Lung (tissue), 11 donors: ENCODE measurements at regions not wholly inside any gene's neighbourhood (a gene's known extent, or its start where the extent isn't known, plus 50 kb on each side); places are given as distances from the start of the nearest gene placed in this dataset.

Experiments used
- ATAC-seq: fragments of 200-7000 bp; cut with Tn5 transposase; one replicate; pipeline ENCODE4 v1.9.1; 2020; ENCODE audit warnings: moderate number of reproducible peaks; ENCODE audit not compliant: insufficient read depth, low FRiP score
- DNase-seq, 3 donors: peaks; one replicate each; pipeline ENCODE4 v3.0.0-alpha.2; 2013 to 2017
- H3K27ac ChIP-seq, 2 donors: one replicate each; pipeline ENCODE4 v1.5.1; 2013; ENCODE audit warnings: mild to moderate bottlenecking in 2 of 2, moderate library complexity in 2 of 2, control low read depth in 1 of 2, inconsistent platforms in 1 of 2, low read depth in 1 of 2, low read length in 1 of 2
- H3K27me3 ChIP-seq, 3 donors: one replicate each; pipeline ENCODE4 v1.5.1; 2013; ENCODE audit warnings: low read length in 2 of 3; ENCODE audit not compliant: control insufficient read depth in 3 of 3, insufficient read depth in 3 of 3
- H3K36me3 ChIP-seq, 4 donors: one replicate each; pipeline ENCODE4 v1.5.1; 2013; ENCODE audit warnings: low read length in 4 of 4, mild to moderate bottlenecking in 1 of 4, moderate library complexity in 1 of 4; ENCODE audit not compliant: control insufficient read depth in 4 of 4, insufficient read depth in 4 of 4
- H3K4me1 ChIP-seq, 5 donors: one replicate each; pipeline ENCODE4 v1.5.1; 2013; ENCODE audit warnings: low read length in 5 of 5, mild to moderate bottlenecking in 2 of 5, moderate library complexity in 1 of 5; ENCODE audit not compliant: control insufficient read depth in 5 of 5, insufficient read depth in 5 of 5
- H3K4me3 ChIP-seq: one replicate; pipeline ENCODE4 v1.5.1; 2013; ENCODE audit warnings: mild to moderate bottlenecking, control low read depth, moderate library complexity
- H3K9ac ChIP-seq, 2 donors: one replicate each; pipeline ENCODE4 v1.5.1; 2013; ENCODE audit warnings: low read length in 2 of 2, control low read depth in 1 of 2; ENCODE audit not compliant: insufficient read depth in 1 of 2
- H3K9me3 ChIP-seq, 4 donors: one replicate each; pipeline ENCODE4 v1.5.1; 2013; ENCODE audit warnings: low read length in 3 of 4, mild to moderate bottlenecking in 1 of 4, moderate library complexity in 1 of 4; ENCODE audit not compliant: control insufficient read depth in 4 of 4, insufficient read depth in 3 of 4
- WGBS, 2 donors: extraction: QIAGEN DNeasy Blood & Tissue Kit; methylation state at CpG; one replicate each; pipeline ENCODE4 v1.1.7; 2013; 5-methylcytosine and 5-hydroxymethylcytosine counted together
- TF ChIP-seq, protein P1 (sequence below): IDR thresholded peaks from 2 replicates; pipeline ENCODE4 v1.5.1; 2012; ENCODE audit warnings: mild to moderate bottlenecking; ENCODE audit errors: control extremely low read depth, extremely low read depth
- donor health status: control.
- donor health status: control.
- donor health status: Bipolar disorder and iron deficiency.
- donor health status: healthy.
- donor health status: DM: yes; HTN: yes; CAD: no.

DNA sequence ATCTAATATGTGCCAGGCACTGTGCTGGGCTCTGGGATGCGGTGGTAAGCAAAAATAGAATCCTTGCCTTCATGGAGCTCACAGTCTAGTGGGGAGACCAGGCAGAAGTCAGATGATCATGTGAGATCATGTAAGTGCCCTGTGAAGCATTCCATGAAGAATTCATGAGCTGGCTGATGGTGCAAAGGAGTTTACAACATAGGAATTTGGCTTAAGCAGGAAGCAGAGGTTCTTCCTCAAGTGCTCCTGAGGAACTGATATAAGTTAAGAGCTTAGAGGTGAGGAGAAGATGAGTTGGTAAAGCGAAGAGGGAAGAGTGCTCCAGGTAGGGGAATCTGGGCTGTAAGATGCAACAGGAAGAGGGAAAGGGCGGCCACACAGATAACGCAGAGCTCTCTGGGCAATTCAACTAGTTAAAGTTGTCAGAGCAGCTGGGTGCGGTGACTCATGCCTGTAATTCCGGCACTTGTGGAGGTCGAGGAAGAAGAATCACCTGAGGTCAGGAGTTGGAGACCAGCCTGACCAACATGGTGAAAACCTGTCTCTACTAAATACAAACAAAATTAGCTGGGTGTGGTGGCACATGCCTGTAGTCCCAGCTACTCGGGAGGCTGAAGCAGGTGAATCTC is 78.5 kb upstream of the SPATA31D4 start:
- DNase-seq: no peak
- Histone ChIP-seq H3K4me1 (peaks cover 0 to 6% (median 3%) of the 10 kb centered on the region in 5 donors), H3K9ac (no peak overlapping the region), H3K36me3 (no peaks in the 10 kb centered on the region), H3K9me3 (no peaks in the 10 kb centered on the region), H3K4me3 (no peak overlapping the region), H3K27me3 (no peaks in the 10 kb centered on the region), H3K27ac (no peak overlapping the region)
- WGBS, 2 donors: 89 to 90% methylated on average over 8 of the region's 8 CpGs
- no peak for ATAC-seq
- TF ChIP-seq, protein P1, sequence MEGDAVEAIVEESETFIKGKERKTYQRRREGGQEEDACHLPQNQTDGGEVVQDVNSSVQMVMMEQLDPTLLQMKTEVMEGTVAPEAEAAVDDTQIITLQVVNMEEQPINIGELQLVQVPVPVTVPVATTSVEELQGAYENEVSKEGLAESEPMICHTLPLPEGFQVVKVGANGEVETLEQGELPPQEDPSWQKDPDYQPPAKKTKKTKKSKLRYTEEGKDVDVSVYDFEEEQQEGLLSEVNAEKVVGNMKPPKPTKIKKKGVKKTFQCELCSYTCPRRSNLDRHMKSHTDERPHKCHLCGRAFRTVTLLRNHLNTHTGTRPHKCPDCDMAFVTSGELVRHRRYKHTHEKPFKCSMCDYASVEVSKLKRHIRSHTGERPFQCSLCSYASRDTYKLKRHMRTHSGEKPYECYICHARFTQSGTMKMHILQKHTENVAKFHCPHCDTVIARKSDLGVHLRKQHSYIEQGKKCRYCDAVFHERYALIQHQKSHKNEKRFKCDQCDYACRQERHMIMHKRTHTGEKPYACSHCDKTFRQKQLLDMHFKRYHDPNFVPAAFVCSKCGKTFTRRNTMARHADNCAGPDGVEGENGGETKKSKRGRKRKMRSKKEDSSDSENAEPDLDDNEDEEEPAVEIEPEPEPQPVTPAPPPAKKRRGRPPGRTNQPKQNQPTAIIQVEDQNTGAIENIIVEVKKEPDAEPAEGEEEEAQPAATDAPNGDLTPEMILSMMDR: no peak

GRCh38 chr9:81850724-81851123 is 77.5 kb upstream of the SPATA31D4 start:
- Histone ChIP-seq H3K9ac (no peak overlapping the region), H3K36me3 (no peaks in the 10 kb centered on the region), H3K9me3 (no peaks in the 10 kb centered on the region), H3K4me1 (peaks cover 0 to 6% (median 3%) of the 10 kb centered on the region in 5 donors), H3K27me3 (no peaks in the 10 kb centered on the region), H3K4me3 (no peak overlapping the region), H3K27ac (no peak overlapping the region)
- TF ChIP-seq, protein P1: no peak
- DNase-seq (no peak), ATAC-seq (no peak)
- 77 to 84% methylated on average over 6 of the region's 6 CpGs for WGBS, 2 donors

- 64 to 87% methylated on average over 5 of the region's 5 CpGs for WGBS, 2 donors
- H3K4me3 ChIP-seq: no peak overlapping the region
- H3K27ac ChIP-seq: no peak overlapping the region
- TF ChIP-seq, protein P1: no peak
- H3K4me1 ChIP-seq: peaks cover 0 to 6% (median 3%) of the 10 kb centered on the region in 5 donors
- H3K36me3 ChIP-seq: no peaks in the 10 kb centered on the region
- DNase-seq: no peak
- H3K27me3 ChIP-seq: no peaks in the 10 kb centered on the region
- no peak overlapping the region for H3K9ac ChIP-seq
- H3K9me3 ChIP-seq: no peaks in the 10 kb centered on the region
- no peak for ATAC-seq
These were observed 76.9 kb upstream of the SPATA31D4 start for GRCh38 chr9:81851340-81851739.

- Histone ChIP-seq H3K27me3 (no peaks in the 10 kb centered on the region), H3K9ac (no peak overlapping the region), H3K4me1 (peaks cover 0 to 6% (median 3%) of the 10 kb centered on the region in 5 donors), H3K36me3 (no peaks in the 10 kb centered on the region), H3K27ac (no peak overlapping the region), H3K9me3 (no peaks in the 10 kb centered on the region), H3K4me3 (no peak overlapping the region)
- 91 to 97% methylated on average over 1 of the region's 1 CpG for WGBS, 2 donors
- DNase-seq (no peak), ATAC-seq (no peak)
- TF ChIP-seq, protein P1: no peak
These were observed 75.4 kb upstream of the SPATA31D4 start for GRCh38 chr9:81852820-81853219.
